M059J (cell line): ENCODE measurements at regions not wholly inside any gene's neighbourhood (a gene's known extent, or its start where the extent isn't known, plus 50 kb on each side); places are given as distances from the start of the nearest gene placed in this dataset.

Experiments
- DNase-seq: peaks from one replicate; pipeline ENCODE4 v3.0.0-alpha.2; 2012; ENCODE audit warnings: low read depth

DNA sequence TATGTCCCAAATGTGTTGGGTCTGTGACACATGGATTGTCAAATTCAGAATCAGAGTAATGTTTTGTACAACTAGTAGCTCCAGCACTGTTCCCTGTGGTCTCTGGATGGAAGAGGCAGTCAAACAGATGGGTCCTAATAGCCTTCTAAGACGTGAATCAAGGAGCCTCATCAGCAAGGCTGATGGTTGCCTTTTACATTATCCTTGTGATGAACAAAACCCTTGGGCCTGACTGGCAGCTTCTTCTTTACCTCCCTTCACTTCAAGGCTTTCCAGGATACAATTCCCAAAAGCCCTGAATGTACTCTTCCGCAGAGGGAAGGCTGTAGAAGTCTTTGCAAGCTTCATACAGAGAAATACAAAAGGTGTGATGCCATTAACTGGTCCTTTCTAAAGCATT is 633.3 kb downstream of the USP25 start:
- no peak for DNase-seq

DNA sequence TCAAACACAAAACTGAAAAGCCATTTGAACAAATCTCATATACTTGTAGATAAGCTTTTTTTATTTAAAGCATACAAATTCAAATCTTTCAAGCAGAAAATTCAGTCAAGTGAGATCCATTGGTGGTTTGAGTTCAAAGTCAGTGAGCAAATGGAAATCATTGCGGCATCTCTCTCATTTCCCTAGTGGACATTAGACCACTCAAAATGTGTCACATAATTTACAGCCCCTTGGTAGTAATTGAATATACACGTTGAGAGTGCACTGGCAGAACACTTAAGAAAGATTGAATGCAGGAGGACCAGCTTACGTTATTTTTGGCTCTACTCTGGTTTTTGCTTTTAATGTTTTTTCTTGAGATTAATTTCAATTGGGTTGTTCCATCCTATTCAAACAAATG is 633.7 kb downstream of the USP25 start:
- no peak for DNase-seq

DNA sequence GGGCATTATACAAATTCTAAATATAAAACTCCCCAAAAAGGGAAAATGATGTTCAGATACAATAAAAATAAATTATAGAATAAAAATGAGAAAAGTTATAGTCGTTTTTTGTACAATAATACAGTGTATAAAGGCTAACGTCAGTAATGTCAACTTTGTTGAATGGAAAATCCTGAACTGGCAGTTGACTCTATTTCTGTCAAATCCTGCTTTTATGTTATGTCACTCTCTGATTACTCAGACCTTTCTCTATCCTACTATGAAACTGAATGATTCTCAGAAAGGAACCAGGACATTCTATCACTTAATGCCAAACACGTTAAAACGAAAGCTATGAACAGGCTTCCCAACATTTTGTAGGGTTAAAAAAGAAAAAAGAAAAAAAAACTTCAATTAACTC is 636.4 kb downstream of the USP25 start:
- no peak for DNase-seq

DNA sequence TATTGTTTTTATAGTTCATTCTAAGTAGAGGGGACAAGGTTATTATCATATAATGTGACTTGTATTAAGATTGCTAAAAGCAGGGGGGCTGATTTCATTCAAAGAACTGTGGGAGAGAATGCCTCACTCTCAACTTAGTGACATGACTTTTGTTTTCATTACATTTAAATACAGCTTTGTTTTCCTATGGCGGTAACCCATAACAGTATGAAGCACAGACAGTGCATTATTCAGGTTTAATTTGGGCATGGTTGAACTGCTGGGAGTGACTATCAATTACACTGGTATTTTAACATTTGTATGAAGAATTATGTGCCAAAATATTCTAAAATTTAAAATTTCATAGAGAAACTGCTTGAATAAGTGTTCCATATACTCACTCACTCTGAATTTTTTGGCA is 637.3 kb downstream of the USP25 start:
- no peak for DNase-seq

DNA sequence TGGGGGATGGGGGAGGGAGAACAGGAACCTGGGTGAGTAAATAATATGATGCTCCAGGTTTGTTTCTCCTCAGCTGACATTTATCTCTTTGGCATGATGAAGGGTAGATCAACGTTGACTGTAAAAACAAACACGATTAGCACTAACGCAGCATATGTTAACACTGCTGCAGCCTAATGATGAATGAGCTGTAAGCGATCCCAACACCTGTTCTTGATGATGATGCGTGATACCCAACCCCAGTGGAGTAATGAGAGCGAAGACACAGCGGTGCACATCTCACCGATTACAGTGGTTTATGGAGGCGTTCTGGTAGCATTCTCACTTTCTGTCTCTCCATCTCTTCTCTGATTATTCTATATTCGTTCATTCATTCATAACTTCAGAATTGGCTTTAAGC is 640.4 kb downstream of the USP25 start:
- DNase-seq, result no peak

DNA sequence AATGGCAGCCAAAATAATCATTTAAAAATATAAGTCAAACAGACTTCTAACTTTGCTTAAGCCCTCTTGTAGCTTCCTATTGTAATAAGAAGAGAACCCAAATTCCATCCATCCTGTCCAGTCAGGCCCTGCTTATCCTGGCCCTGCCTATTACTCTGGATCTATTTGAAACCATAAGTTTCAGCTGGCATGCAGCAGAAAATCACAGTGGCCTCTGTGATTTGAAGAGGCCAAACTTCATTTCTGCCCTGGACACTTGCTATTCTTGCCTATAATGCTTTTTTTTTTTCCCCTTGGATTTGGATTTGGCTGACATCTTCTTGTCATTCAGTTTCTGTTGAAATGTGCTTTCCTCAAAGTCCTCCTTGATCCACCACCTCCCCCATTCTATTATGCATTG is 642.8 kb downstream of the USP25 start:
- DNase-seq, result no peak

DNA sequence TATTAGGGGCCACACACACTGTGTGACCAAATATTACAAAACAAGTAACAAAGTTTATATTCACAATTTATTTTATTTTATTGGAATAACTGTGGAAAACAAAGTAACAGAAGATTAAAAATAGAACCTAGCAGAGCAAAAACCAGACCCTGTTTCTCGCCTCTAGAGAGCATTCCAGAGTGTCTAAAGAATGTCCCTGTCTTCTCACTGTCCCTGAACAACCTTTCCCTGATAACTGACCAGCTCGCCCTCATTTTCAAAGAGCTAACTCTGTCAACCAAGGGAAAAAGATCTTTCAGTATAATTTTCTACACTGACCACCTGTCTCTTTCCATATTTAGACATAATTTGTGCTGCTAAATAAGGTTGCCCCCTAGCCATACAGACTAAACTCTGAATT is 646.9 kb downstream of the USP25 start:
- DNase-seq, result no peak

DNA sequence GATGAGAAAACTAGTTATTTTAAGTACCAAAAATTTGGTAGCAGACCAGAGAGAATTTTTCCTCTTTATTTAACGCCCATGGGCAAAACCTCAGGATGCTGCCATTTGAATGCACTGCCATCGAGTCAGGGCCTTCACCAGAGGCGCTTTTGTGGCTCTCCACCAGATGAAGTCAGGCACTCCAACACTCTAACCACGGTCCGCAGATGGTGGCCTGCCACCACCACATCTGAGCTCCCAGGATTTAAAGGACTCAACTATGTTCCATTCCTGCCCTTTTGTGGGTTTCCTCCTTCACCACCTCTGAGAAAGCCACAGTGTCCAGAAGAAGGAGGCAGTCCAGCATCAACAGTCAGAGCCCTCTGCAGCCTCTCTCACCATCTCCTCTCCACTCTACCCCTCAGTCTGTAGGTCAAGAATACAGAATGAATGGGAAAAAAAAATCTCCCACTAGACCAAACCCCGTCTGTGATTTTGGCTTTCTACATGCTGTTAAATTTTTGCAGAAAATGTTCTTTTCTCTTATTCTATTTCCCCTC is 647.4 kb downstream of the USP25 start:
- peak; percentile 51 for DNase-seq

DNA sequence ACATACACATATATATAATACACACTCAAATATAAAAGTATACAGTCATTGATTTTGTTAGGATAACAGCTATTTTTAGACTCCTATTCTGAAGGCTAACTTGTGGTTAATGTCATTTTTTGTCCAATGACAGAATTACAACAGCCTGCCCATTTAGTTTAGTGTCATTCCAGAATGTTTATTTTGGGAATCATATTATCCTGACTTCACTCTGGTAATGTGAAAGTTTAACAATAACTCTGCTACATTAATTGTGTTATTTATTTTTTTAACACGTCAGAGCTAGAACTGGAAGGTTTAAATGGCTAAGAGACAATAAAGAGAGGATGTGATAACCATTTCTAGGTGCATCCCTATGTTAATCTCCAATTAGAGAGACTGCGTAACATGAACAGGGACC is 648.1 kb downstream of the USP25 start:
- DNase-seq, result no peak

DNA sequence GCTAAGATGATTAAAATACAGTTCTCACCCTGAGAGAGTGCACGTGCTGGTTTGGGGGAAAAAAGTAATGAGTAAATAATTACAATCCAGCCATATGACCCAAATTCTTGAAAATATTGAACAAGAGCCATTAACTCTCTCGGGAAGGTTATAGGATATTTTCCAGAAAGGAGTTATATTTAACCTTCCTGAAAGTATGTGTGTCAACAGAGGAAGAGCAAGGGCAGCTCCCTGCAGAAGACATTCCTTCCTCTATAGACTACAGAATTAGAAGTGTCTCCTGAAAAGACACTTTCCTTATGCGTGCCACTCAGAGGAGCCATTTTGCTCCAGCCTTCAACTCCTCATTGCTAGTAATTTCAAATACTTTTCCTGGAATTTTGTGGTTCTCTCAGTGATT is 648.7 kb downstream of the USP25 start:
- no peak for DNase-seq

DNA sequence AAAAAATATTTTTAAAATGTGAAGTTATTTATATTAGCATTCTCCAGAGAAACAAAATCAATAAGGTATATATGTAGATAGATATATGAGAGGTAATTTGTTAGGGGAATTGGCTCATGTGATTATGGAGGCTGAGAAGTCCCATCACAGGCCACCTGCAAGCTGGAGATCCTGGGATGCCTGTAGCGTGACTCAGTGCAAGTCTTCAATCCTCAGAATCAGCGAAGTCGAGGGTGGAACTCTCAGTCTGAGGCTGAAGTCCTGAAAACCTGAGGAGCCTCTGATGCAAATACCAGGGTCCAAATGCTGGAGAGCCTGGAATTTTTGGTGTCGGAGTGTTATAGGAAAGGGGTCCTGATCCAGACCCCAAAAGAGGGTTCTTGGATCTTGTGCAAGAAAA is 658.5 kb downstream of the USP25 start:
- no peak for DNase-seq

DNA sequence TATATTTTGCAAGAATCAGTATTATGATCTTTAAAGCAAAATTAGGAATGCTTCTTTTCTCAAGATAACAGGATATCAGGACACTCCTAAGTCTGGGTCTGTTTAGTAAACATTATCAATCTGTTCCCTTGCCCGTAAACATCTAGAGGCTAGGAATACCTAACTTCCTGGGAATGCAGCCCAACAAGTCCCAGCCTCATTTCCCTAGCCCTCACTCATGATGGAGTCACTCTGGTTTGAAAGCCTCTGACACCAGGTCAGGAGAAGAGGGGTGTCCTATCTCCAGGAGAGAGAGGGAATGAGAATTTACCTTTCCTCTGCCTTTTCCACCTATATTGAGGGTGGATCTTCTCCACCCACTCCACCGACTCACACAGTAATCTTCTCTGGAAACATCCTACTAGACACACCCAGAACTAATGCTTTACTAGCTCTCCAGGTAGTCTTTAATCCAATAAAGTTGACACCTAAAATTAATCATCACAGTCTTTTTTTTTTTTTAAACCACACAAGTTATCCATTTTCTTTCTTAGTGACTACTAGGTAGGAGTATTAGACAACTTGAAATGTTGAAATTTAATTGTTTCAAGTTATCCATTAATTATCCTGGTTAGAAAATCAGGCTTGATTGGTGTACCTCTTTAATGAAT is 659.3 kb downstream of the USP25 start:
- no peak for DNase-seq

DNA sequence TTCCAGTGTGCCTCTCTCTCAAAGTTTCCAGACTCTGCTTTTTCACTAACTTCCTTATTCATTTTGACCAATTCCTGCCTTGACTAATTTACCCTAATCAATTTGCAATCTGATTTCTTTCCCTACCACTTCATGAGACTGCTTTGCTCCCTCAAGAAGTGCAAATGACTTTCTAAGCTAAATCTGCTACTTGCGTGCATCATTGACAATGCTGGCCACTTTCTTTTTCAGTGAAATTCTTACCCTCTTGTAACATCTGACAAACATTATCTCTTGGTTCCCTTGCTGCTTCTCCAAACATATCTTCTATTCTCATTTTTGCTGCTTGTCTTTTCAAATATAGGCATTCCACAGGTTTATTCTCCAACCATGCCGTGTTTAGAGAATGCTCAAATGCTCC is 659.9 kb downstream of the USP25 start:
- DNase-seq, result no peak

DNA sequence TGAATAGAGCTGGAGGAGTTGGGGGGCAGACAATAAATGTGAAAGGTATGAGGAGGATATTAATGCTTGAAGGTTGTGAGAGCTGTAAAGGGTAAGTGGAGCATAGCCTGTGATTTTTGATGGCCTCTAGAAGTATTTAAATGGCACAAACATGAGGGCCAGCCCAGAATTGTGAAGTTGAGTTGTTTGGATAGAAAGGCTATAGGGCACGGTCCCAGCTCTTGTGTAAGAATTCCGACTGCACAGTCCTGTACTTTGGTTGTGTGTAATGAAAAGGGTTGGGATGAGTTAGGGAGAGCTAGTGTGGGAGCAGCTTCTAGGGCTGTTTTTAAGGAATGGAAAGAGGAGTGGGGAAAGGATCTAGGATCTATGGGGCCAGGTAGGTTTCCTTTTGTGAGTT is 665.5 kb downstream of the USP25 start:
- no peak for DNase-seq

DNA sequence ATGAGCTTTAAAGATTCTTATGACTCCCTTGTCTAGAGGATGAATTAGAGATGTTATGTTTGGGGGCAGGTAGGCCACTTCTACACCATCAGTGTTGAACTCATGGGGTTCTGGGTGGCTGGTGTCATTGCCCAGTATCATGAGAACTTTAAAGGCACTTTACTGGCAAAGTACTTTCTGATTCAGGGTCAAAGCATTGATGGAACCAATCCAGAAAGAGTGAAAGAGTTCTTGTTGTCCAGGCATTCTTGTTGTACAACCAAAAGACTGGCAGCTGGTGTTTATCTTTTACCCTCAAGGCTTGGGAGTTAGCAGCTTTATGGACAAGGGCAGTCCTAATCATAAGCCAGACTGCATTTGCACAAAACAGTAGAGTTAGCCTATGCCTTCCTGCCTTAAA is 673.0 kb downstream of the USP25 start:
- DNase-seq, result peak; percentile 71

DNA sequence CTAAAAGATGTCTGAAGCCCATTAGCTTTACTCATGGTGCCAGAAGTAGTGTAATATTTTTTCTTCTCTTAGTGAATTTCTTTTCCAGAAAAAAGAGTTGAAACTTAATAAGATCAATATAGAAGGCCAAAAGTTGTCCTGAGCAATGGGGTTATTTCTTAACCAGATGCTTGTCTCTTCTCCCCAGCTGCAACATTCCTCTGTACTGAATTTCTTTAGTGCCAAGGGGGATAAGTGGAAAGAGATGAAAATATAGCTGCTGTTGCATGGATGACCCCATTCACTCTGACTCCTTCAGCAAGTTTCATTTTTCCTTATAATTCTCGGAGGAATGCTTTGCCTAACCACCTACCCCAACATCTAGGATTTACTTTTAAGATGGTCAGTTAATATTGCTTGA is 675.0 kb downstream of the USP25 start:
- DNase-seq, result no peak

DNA sequence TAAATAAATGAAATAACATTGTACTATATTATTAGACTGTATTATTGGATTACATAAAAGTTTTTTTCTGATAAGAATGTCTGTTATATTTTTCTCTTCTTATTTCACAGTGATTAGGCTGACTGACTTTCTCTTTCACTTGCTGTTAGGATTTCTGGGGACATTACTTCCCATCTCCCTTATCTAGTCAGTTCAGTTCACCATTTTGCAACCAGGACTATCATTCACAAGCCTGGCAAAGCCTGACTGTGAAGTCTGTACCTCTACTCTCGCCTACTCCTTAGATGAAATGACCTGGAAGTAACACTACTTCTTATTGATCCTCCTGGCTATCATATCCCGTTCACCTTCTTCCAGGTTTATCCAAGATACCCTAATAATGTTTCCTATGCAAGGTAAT is 676.6 kb downstream of the USP25 start:
- DNase-seq, result no peak

DNA sequence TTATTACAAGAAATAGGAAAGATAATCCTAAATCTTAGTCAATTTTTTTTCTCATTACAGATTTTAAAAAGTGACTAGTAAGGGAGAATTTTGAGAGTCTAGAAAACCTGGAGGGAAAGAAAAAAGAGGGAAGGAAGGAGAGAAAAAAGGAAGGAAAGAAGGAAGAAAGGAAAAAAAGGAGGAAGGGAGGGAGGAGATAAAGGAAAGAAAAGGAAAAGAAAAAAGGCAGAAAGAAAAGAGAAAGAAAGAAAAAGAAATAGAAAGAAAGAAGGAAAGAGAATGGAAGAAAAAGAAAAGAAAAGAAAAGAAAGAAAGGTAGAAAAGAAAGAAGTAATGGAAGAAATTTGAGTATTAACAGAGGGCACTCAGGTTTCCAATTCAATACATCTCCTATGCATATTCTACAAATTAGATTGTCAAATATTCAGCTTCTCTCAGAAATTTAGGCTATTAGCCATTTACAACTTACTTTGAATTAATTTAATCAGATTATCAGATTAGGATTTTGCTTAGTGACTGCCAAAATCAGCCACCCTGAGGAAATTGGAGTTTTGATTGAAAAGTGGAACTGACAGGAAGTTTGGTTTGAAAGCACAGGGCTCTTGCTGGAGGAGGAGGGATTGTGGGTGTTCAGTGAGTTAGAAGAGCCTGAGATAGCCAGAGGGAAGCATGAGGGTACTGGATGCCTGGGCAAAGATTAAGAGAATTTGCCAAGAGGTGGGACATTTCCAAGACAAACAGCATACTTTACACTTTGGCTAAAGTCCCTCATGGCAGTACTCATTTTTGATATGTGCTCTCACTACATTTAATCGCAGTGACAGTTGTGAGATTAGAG is 677.8 kb downstream of the USP25 start:
- peak; percentile 87 for DNase-seq

DNA sequence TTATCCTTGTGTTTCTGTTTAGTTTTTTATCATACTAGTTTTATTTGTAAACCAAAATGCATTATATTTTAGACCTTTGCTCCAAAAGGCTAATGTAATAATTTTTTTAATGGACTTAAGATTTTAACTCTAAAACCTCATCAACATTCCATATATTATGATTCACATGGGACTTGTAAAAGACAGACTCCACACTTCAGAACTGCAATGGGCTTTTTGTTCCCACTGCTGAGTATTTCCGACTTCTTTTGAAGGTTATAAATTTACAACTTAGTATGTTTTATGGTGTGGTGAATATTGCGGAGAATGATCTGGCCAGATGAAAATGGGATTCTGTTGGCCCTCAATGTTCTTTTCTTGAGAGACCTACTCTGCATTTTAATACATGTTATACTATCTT is 678.5 kb downstream of the USP25 start:
- peak; percentile 75 for DNase-seq

DNA sequence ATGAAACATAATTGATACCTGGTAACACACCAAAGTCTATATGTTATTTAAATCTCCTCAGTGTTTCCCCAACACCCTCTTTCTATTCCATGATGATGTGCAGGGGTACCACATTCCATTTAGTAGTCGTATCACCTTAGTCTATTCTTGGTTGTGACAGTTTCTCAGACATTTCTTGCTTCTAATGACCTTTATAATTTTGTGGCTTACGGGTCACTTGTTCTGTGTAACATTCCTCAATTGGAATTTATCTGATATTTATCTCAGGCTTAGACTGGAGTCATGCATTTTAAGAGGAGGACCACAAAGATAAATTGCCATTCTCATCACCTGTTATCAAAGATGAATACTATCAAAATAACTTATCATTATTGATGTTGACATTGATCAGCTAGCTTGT is 679.6 kb downstream of the USP25 start:
- DNase-seq, result peak; percentile 85

DNA sequence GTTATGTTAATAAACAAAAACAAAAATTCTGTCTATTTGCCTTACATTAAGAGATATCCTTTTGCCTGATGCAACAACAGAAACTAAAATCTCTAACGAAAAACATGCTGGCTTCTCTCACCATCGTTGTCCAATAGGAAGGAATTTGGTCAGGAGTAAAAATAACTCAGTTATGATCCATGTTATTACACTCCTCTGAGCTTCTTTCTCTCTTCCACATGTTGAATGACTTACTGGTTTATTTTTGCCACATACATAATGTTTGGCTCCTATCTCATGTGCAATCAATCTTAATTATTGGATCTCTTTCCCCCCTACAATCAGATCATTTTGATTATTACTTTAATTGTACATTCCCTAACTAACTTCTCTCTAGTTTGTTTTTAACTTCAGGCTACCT is 688.4 kb downstream of the USP25 start:
- DNase-seq, result peak; percentile 60

DNA sequence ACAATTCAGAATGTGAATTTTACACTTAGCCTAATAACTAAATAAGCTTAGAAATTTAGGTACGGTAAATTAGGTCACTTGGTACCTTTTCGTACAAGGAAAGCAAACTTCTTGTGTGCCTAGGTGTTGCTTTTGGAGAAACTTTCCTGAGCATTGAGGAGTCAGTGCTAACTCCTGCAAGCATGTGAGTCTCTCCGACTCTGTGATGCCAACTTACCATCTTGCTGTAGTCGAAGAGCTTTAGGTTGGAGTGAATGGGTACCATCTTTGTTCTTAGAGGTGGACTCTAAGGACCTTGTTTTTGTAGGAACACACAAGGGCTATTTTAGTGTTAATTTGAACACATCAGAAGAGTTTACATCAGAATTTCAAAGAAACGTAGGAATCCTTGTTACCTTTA is 688.9 kb downstream of the USP25 start:
- DNase-seq, result peak; percentile 43

DNA sequence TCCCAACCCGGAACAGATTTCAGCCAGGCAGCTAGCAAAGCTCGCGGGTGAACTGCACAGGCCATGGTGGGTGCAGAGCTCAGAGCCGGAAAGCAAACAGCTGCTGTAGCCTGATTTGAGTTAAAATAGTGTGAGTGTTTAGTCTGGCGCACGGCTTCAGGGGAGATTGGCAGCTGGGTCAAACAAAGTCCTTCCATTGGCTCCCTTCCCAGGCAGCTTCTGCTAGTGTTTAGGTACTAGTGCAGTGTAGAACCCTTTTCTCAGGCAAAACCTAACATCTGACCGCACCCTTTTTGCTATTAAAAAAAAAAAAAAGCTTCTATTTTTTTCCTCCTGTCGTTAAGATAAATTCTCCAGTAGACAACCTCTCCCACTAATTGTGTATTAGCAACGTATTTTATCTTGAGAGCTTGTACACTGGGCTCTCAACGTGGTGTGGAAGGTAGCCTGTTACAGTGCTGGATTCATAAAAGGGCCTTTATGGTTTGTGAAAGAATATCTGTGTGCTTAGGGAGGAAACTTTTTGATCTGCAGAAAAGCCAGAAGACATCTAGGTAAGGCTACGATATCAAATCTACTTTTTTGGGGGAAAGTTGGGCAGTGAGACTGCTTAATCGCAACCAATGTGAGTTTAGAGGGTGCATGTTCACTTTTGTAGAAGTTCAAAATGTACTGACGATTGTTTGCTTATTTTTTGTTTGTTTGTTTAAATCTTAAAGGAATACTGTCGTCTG is 689.6 kb downstream of the USP25 start:
- DNase-seq, result peak; percentile 97
